HepG2 (cell line): ENCODE measurements at regions not wholly inside any gene's neighbourhood (a gene's known extent, or its start where the extent isn't known, plus 50 kb on each side); places are given as distances from the start of the nearest gene placed in this dataset.

Experiments used
- E2F5 ChIP-seq: sonication (generic); formaldehyde crosslinking; conservative IDR thresholded peaks from 2 replicates; pipeline ENCODE4 v1.4.0; 2020; ENCODE audit warnings: missing genetic modification reagents
- EZH2 ChIP-seq: conservative IDR thresholded peaks from 2 replicates; pipeline ENCODE4 v1.6.1; 2012; ENCODE audit warnings: mild to moderate bottlenecking, low read depth, low read length, moderate library complexity
- KDM1A ChIP-seq: IDR thresholded peaks from 2 replicates; pipeline ENCODE4 v1.6.1; 2016; ENCODE audit warnings: missing compliant biosample characterization
- KDM4B ChIP-seq: sonication (generic); formaldehyde crosslinking; IDR thresholded peaks from 2 replicates; pipeline ENCODE4 v1.4.0; 2020; ENCODE audit warnings: missing genetic modification reagents
- RFX5 ChIP-seq: IDR thresholded peaks from 2 replicates; pipeline ENCODE4 v1.6.1; 2011; ENCODE audit warnings: low read depth, low read length, improper control_type of control experiment
- SP4 ChIP-seq: sonication (generic); formaldehyde crosslinking; IDR thresholded peaks from 2 replicates; pipeline ENCODE4 v1.8.1; 2023; ENCODE audit warnings: mild to moderate bottlenecking, missing genetic modification reagents
- SRSF4 ChIP-seq: fragments of 200-400 bp; formaldehyde crosslinking; IDR thresholded peaks from one replicate; pipeline ENCODE4 v1.6.1; 2018; ENCODE audit warnings: mild to moderate bottlenecking, low read depth, low read length, moderate library complexity; ENCODE audit not compliant: poor library complexity, severe bottlenecking
- ZFX ChIP-seq: sonication (generic); formaldehyde crosslinking; IDR thresholded peaks from 2 replicates; pipeline ENCODE4 v1.4.0; 2020; ENCODE audit warnings: mild to moderate bottlenecking, low read depth, missing genetic modification reagents, moderate library complexity
- ZNF281 ChIP-seq: sonication (generic); formaldehyde crosslinking; IDR thresholded peaks from 2 replicates; pipeline ENCODE4 v1.4.0; 2020; ENCODE audit warnings: missing genetic modification reagents, borderline replicate concordance
- ZNF354B ChIP-seq: sonication (generic); formaldehyde crosslinking; IDR thresholded peaks from 2 replicates; pipeline ENCODE4 v1.8.0; 2022; ENCODE audit warnings: mild to moderate bottlenecking, missing genetic modification reagents
- ZNF558 ChIP-seq: sonication (generic); formaldehyde crosslinking; IDR thresholded peaks from 2 replicates; pipeline ENCODE4 v1.9.0; 2022; ENCODE audit warnings: mild to moderate bottlenecking, missing genetic modification reagents, borderline replicate concordance

GRCh38 chr10:88222881-88223280 is 359.5 kb downstream of the PTEN start:
- TF ChIP-seq RFX5 (no peak), KDM1A (no peak), ZNF354B (CRISPR knock-in tag) (no peak), SRSF4 (no peak), E2F5 (CRISPR knock-in tag) (no peak), SP4 (CRISPR knock-in tag) (no peak), ZFX (CRISPR knock-in tag) (no peak), EZH2 (no peak), KDM4B (no peak), ZNF281 (CRISPR knock-in tag) (no peak), ZNF558 (no peak)
